Activated CD4-positive, alpha-beta T cell treated with anti-CD3 and anti-CD28 coated beads for 48 hours (primary cell): ENCODE measurements at regions not wholly inside any gene's neighbourhood (a gene's known extent, or its start where the extent isn't known, plus 50 kb on each side); places are given as distances from the start of the nearest gene placed in this dataset.
"Not testable (repeated sequence)": the region's sequence is repeated elsewhere in the genome, so short reads cannot be mapped to it uniquely, and the experiment has no call there.

Source experiments
- DNase-seq: peaks from one replicate; pipeline ENCODE4 v3.0.0-alpha.2; 2020

GRCh38 chr2:38145236-38145635, 69.3 kb upstream of the CYP1B1 start:
- DNase-seq = no peak

GRCh38 chr2:38142627-38143026, 66.7 kb upstream of the CYP1B1 start:
- no peak for DNase-seq

GRCh38 chr2:38141501-38141900, 65.5 kb upstream of the CYP1B1 start:
- no peak for DNase-seq

- no peak for DNase-seq
These were observed 63.0 kb upstream of the CYP1B1 start for GRCh38 chr2:38138996-38139395.

GRCh38 chr2:38138419-38138818, 62.5 kb upstream of the CYP1B1 start:
- no peak for DNase-seq

GRCh38 chr2:38137958-38138357, 62.0 kb upstream of the CYP1B1 start:
- not testable (repeated sequence) for DNase-seq

GRCh38 chr2:38131676-38132075, 55.7 kb upstream of the CYP1B1 start:
- DNase-seq = no peak

GRCh38 chr2:38130876-38131275, 54.9 kb upstream of the CYP1B1 start:
- no peak for DNase-seq

- no peak for DNase-seq
These were observed 54.0 kb upstream of the CYP1B1 start for GRCh38 chr2:38129987-38130386.

- no peak for DNase-seq
These were observed 53.5 kb upstream of the CYP1B1 start for GRCh38 chr2:38129481-38129880.

GRCh38 chr2:38128653-38129052, 52.7 kb upstream of the CYP1B1 start:
- no peak for DNase-seq

- no peak for DNase-seq
These were observed 51.3 kb upstream of the CYP1B1 start for GRCh38 chr2:38127277-38127676.

- no peak for DNase-seq
These were observed 49.9 kb upstream of the CYP1B1 start for GRCh38 chr2:38125842-38126241.
